ENCODE measurements at regions not wholly inside any gene's neighbourhood (a gene's known extent, or its start where the extent isn't known, plus 50 kb on each side); places are given as distances from the start of the nearest gene placed in this dataset.

- TF ChIP-seq MAX (IDR thresholded peaks at IDR 0.05) (no peak), EGR1 (IDR thresholded peaks at IDR 0.05; ENCODE audit: low read depth in 2 of 2) (no peak)
Observed at GRCh38 chr5:124467745-124468144, 278.7 kb downstream of the ZNF608 start (continued).

GRCh38 chr5:124466011-124466410 is 280.4 kb downstream of the ZNF608 start:
- TF ChIP-seq YY1 (IDR thresholded peaks at IDR 0.05) (no peak), REST (IDR thresholded peaks at IDR 0.05) (no peak), FOXA1 (IDR thresholded peaks at IDR 0.05) (no peak), JUND (IDR thresholded peaks at IDR 0.05) (no peak), ATF3 (IDR thresholded peaks at IDR 0.05) (no peak), SP1 (IDR thresholded peaks at IDR 0.05) (no peak), EGR1 (IDR thresholded peaks at IDR 0.05; ENCODE audit: low read depth in 2 of 2) (no peak), FOXA2 (IDR thresholded peaks at IDR 0.05) (no peak), GABPA (IDR thresholded peaks at IDR 0.05 in 1 of 2, conservative IDR thresholded peaks at IDR 0.05 in 1 of 2) (no peak), HNF4A (conservative IDR thresholded peaks at IDR 0.05) (no peak), MAX (IDR thresholded peaks at IDR 0.05) (no peak), HNF4G (IDR thresholded peaks at IDR 0.05) (no peak), ZBTB33 (IDR thresholded peaks at IDR 0.05) (no peak), NR2F2 (IDR thresholded peaks at IDR 0.05) (no peak), RXRA (IDR thresholded peaks at IDR 0.05) (no peak), RAD21 (IDR thresholded peaks at IDR 0.05) (no peak)
- no peak overlapping the region for H3K27ac ChIP-seq (ENCODE audit: low read depth in 1 of 2, low read length in 2 of 2)
- no peaks in the 10 kb centered on the region for H3K27me3 ChIP-seq (ENCODE audit: control insufficient read depth in 4 of 4, insufficient read depth in 4 of 4, low read length in 3 of 4)
- no peaks in the 10 kb centered on the region for H3K36me3 ChIP-seq (ENCODE audit: control insufficient read depth in 4 of 4, insufficient read depth in 3 of 4, low read depth in 1 of 4, low read length in 3 of 4)
- 92% methylated on average over 4 of the region's 4 CpGs for WGBS
- H3K4me1 ChIP-seq (ENCODE audit: control insufficient read depth in 4 of 4, insufficient read depth in 4 of 4, low read length in 3 of 4), result no peaks in the 10 kb centered on the region
- H3K9me3 ChIP-seq (ENCODE audit: control insufficient read depth in 4 of 4, low read length in 3 of 4), result peaks cover 0 to 2% (median 0%) of the 10 kb centered on the region in 4 donors
- DNase-seq (ENCODE audit: low spot score), result no peak
- H3K9ac ChIP-seq (ENCODE audit: low read depth in 1 of 2, low read length in 2 of 2), result no peak overlapping the region
- H3K4me3 ChIP-seq (ENCODE audit: low read depth in 1 of 3, low read length in 3 of 3), result no peak overlapping the region

GRCh38 chr5:124463851-124464250 is 282.6 kb downstream of the ZNF608 start:
- Histone ChIP-seq H3K27me3 (ENCODE audit: control insufficient read depth in 4 of 4, insufficient read depth in 4 of 4, low read length in 3 of 4) (no peaks in the 10 kb centered on the region), H3K9me3 (ENCODE audit: control insufficient read depth in 4 of 4, low read length in 3 of 4) (peaks cover 0 to 5% (median 2%) of the 10 kb centered on the region in 4 donors), H3K36me3 (ENCODE audit: control insufficient read depth in 4 of 4, insufficient read depth in 3 of 4, low read depth in 1 of 4, low read length in 3 of 4) (no peaks in the 10 kb centered on the region), H3K27ac (ENCODE audit: low read depth in 1 of 2, low read length in 2 of 2) (no peak overlapping the region), H3K4me1 (ENCODE audit: control insufficient read depth in 4 of 4, insufficient read depth in 4 of 4, low read length in 3 of 4) (no peaks in the 10 kb centered on the region), H3K4me3 (ENCODE audit: low read depth in 1 of 3, low read length in 3 of 3) (no peak overlapping the region), H3K9ac (ENCODE audit: low read depth in 1 of 2, low read length in 2 of 2) (no peak overlapping the region)
- DNase-seq (ENCODE audit: low spot score), result no peak
- 92% methylated on average over 3 of the region's 3 CpGs for WGBS
- TF ChIP-seq EGR1 (IDR thresholded peaks at IDR 0.05; ENCODE audit: low read depth in 2 of 2) (no peak), HNF4G (IDR thresholded peaks at IDR 0.05) (no peak), GABPA (IDR thresholded peaks at IDR 0.05 in 1 of 2, conservative IDR thresholded peaks at IDR 0.05 in 1 of 2) (no peak), MAX (IDR thresholded peaks at IDR 0.05) (no peak), ZBTB33 (IDR thresholded peaks at IDR 0.05) (no peak), CTCF (IDR thresholded peaks at IDR 0.05; ENCODE audit: low read depth, low read length, missing input control) (no peak), HNF4A (conservative IDR thresholded peaks at IDR 0.05) (no peak), RXRA (IDR thresholded peaks at IDR 0.05) (no peak), FOXA2 (IDR thresholded peaks at IDR 0.05) (no peak), SP1 (IDR thresholded peaks at IDR 0.05) (no peak), RAD21 (IDR thresholded peaks at IDR 0.05) (no peak), YY1 (IDR thresholded peaks at IDR 0.05) (no peak), JUND (IDR thresholded peaks at IDR 0.05) (no peak), FOXA1 (IDR thresholded peaks at IDR 0.05) (no peak), ATF3 (IDR thresholded peaks at IDR 0.05) (no peak)
